SJSA1 (cell line): ENCODE measurements at regions not wholly inside any gene's neighbourhood (a gene's known extent, or its start where the extent isn't known, plus 50 kb on each side); places are given as distances from the start of the nearest gene placed in this dataset.

Source experiments
- DNase-seq, 2 experiments: peaks; one replicate each; pipeline ENCODE4 v3.0.0-alpha.2; 2015 to 2020; ENCODE audit warnings: low spot score in 2 of 2, low read depth in 1 of 2
- H3K27ac ChIP-seq: fragments of 250-450 bp; sonication (Bioruptor Pico); 2 replicates; pipeline ENCODE4 v1.5.1; 2020; ENCODE audit warnings: mild to moderate bottlenecking, moderate library complexity
- H3K27me3 ChIP-seq: fragments of 250-450 bp; sonication (Bioruptor Pico); replicated peaks from 2 replicates; pipeline ENCODE4 v1.5.1; 2020; ENCODE audit warnings: mild to moderate bottlenecking, moderate library complexity
- H3K36me3 ChIP-seq: fragments of 250-450 bp; sonication (Bioruptor Pico); 2 replicates; pipeline ENCODE4 v1.5.1; 2020; ENCODE audit warnings: mild to moderate bottlenecking
- H3K4me1 ChIP-seq: fragments of 250-450 bp; sonication (Bioruptor Pico); replicated peaks from 2 replicates; pipeline ENCODE4 v1.6.1; 2021; ENCODE audit warnings: mild to moderate bottlenecking
- H3K4me3 ChIP-seq: fragments of 250-450 bp; sonication (Bioruptor Pico); 2 replicates; pipeline ENCODE4 v1.5.1; 2020; ENCODE audit warnings: mild to moderate bottlenecking
- H3K9me3 ChIP-seq: fragments of 250-450 bp; sonication (Bioruptor Pico); replicated peaks from 2 replicates; pipeline ENCODE4 v1.5.1; 2020; ENCODE audit warnings: mild to moderate bottlenecking

GRCh38 chr6:126252154-126252553 is 87.8 kb upstream of the CENPW start:
- Histone ChIP-seq H3K4me1 (no peaks in the 10 kb centered on the region), H3K4me3 (no peak overlapping the region), H3K27ac (no peak overlapping the region)

GRCh38 chr6:126253431-126253830 is 86.5 kb upstream of the CENPW start:
- Histone ChIP-seq H3K36me3 (no peaks in the 10 kb centered on the region), H3K27ac (no peak overlapping the region), H3K27me3 (no peaks in the 10 kb centered on the region), H3K4me3 (no peak overlapping the region), H3K9me3 (no peaks in the 10 kb centered on the region), H3K4me1 (no peaks in the 10 kb centered on the region)
- no peak for DNase-seq

More at GRCh38 chr6:126252154-126252553, 87.8 kb upstream of the CENPW start:
- Histone ChIP-seq H3K9me3 (no peaks in the 10 kb centered on the region), H3K36me3 (no peaks in the 10 kb centered on the region), H3K27me3 (no peaks in the 10 kb centered on the region)
- DNase-seq = no peak

- H3K4me1 ChIP-seq = no peaks in the 10 kb centered on the region
- no peaks in the 10 kb centered on the region for H3K9me3 ChIP-seq
- H3K27ac ChIP-seq = no peak overlapping the region
- no peaks in the 10 kb centered on the region for H3K36me3 ChIP-seq
- H3K4me3 ChIP-seq = no peak overlapping the region
- no peak for DNase-seq
- no peaks in the 10 kb centered on the region for H3K27me3 ChIP-seq
Measured at GRCh38 chr6:126258150-126258549, 81.8 kb upstream of the CENPW start.

GRCh38 chr6:126261792-126262421 is 78.0 kb upstream of the CENPW start:
- no peak overlapping the region for H3K4me3 ChIP-seq
- no peak overlapping the region for H3K27ac ChIP-seq
- DNase-seq = no peak
- no peaks in the 10 kb centered on the region for H3K4me1 ChIP-seq
- no peaks in the 10 kb centered on the region for H3K27me3 ChIP-seq
- H3K9me3 ChIP-seq = no peaks in the 10 kb centered on the region
- H3K36me3 ChIP-seq = no peaks in the 10 kb centered on the region

GRCh38 chr6:126264265-126264664 is 75.7 kb upstream of the CENPW start:
- H3K27me3 ChIP-seq = no peaks in the 10 kb centered on the region
- H3K4me1 ChIP-seq = no peaks in the 10 kb centered on the region
- H3K27ac ChIP-seq = no peak overlapping the region
- H3K36me3 ChIP-seq = no peaks in the 10 kb centered on the region
- H3K4me3 ChIP-seq = no peak overlapping the region
- no peak for DNase-seq
- no peaks in the 10 kb centered on the region for H3K9me3 ChIP-seq

GRCh38 chr6:126266664-126267063 is 73.3 kb upstream of the CENPW start:
- no peak overlapping the region for H3K27ac ChIP-seq
- H3K36me3 ChIP-seq = no peaks in the 10 kb centered on the region
- no peak for DNase-seq
- no peaks in the 10 kb centered on the region for H3K9me3 ChIP-seq
- H3K4me1 ChIP-seq = no peaks in the 10 kb centered on the region
- no peak overlapping the region for H3K4me3 ChIP-seq
- no peaks in the 10 kb centered on the region for H3K27me3 ChIP-seq

GRCh38 chr6:126267626-126268025 is 72.3 kb upstream of the CENPW start:
- no peak for DNase-seq
- Histone ChIP-seq H3K36me3 (no peaks in the 10 kb centered on the region), H3K9me3 (no peaks in the 10 kb centered on the region), H3K4me1 (no peaks in the 10 kb centered on the region), H3K27ac (no peak overlapping the region), H3K27me3 (no peaks in the 10 kb centered on the region), H3K4me3 (no peak overlapping the region)

GRCh38 chr6:126268092-126268491 is 71.8 kb upstream of the CENPW start:
- Histone ChIP-seq H3K36me3 (no peaks in the 10 kb centered on the region), H3K4me3 (no peak overlapping the region), H3K4me1 (no peaks in the 10 kb centered on the region), H3K27me3 (no peaks in the 10 kb centered on the region), H3K9me3 (no peaks in the 10 kb centered on the region), H3K27ac (no peak overlapping the region)
- no peak for DNase-seq

- no peaks in the 10 kb centered on the region; the same call in 1 of the 2 replicates for H3K9me3 ChIP-seq
- no peak overlapping the region for H3K27ac ChIP-seq
- H3K4me1 ChIP-seq = no peaks in the 10 kb centered on the region
- no peak overlapping the region for H3K4me3 ChIP-seq
- H3K36me3 ChIP-seq = no peaks in the 10 kb centered on the region
- H3K27me3 ChIP-seq = no peaks in the 10 kb centered on the region; the same call in none of the 2 replicates
- no peak for DNase-seq
Measured at GRCh38 chr6:126280287-126280686, 59.6 kb upstream of the CENPW start.

GRCh38 chr6:126285871-126286365 is 54.0 kb upstream of the CENPW start:
- no peaks in the 10 kb centered on the region for H3K9me3 ChIP-seq
- DNase-seq = no peak
- no peak overlapping the region for H3K27ac ChIP-seq
- H3K27me3 ChIP-seq = peaks cover 3% of the 10 kb centered on the region; the same call in 1 of the 2 replicates
- H3K4me3 ChIP-seq = no peak overlapping the region
- H3K36me3 ChIP-seq = no peaks in the 10 kb centered on the region
- no peaks in the 10 kb centered on the region for H3K4me1 ChIP-seq
